ENCODE measurements at regions not wholly inside any gene's neighbourhood (a gene's known extent, or its start where the extent isn't known, plus 50 kb on each side); places are given as distances from the start of the nearest gene placed in this dataset.

- TF ChIP-seq CTCF (IDR thresholded peaks at IDR 0.05) (no peak), EZH2 (IDR thresholded peaks at IDR 0.05) (no peak), EZH2phosphoT487 (IDR thresholded peaks at IDR 0.05) (no peak)
These were observed 103.2 kb downstream of the EBLN2 start for GRCh38 chr3:73164622-73165021.

Data from neural progenitor cell (in vitro differentiated cells).